ENCODE measurements at regions not wholly inside any gene's neighbourhood (a gene's known extent, or its start where the extent isn't known, plus 50 kb on each side); places are given as distances from the start of the nearest gene placed in this dataset.
A peak's percentile ranks its signal among the peaks of the same experiment; 100 is the strongest.

DNA sequence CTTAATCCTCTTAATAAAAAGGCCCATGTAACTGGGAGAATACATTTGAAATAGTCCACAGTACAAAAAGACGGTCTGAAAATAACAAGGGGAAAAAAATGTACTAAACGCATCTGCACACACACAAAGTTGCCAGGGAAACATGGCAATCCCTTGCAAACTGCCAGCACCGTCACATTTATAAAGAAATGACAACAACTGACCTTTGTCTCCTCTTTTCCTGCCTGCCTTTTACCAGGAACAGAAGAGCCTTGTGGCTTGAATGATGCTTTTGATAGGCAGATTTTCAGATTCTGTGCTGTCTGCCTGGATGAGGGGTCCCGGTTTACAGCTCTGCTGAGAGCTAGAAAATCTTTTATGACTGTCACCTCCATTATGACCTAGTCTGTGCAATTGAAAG is 308.6 kb upstream of the ZFP64 start:
- Histone ChIP-seq H3K36me3 (ENCODE audit: control insufficient read depth in 2 of 2, insufficient read depth in 2 of 2, low read length in 2 of 2) (no peaks in the 10 kb centered on the region), H3K4me3 (ENCODE audit: low read length in 2 of 2) (no peak overlapping the region), H3K4me1 (ENCODE audit: control insufficient read depth, insufficient read depth, low read length) (no peaks in the 10 kb centered on the region), H3K9me3 (ENCODE audit: control insufficient read depth in 2 of 2, low read length in 2 of 2) (no peaks in the 10 kb centered on the region), H3K9ac (ENCODE audit: low read length in 2 of 2) (no peak overlapping the region), H3K27me3 (ENCODE audit: control insufficient read depth in 1 of 2, insufficient read depth in 2 of 2, low read length in 2 of 2) (no peaks in the 10 kb centered on the region), H3K27ac (ENCODE audit: low read length) (no peak overlapping the region)

DNA sequence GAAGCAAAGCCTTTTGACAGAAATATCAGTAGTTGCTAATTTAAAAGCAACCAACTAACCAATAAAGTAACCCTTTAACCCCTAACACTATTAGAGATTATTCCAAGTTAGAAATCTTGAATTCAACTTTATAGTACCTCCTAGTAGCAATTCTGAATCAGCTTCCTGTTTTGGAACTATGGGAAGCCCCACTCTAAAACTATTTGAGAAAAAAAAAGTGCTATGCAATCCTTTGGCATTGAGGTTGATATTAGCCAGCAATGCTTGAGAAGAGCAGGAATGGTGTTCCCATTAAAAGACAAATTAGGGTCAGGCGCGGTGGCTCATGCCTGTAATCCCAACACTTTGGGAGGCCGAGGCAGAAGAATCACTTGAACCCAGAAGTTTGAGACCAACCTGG is 306.2 kb upstream of the ZFP64 start:
- no peak overlapping the region for H3K27ac ChIP-seq (ENCODE audit: low read length)
- no peak overlapping the region for H3K4me3 ChIP-seq (ENCODE audit: low read length in 2 of 2)
- no peaks in the 10 kb centered on the region for H3K4me1 ChIP-seq (ENCODE audit: control insufficient read depth, insufficient read depth, low read length)
- H3K9ac ChIP-seq (ENCODE audit: low read length in 2 of 2), result no peak overlapping the region
- no peaks in the 10 kb centered on the region for H3K9me3 ChIP-seq (ENCODE audit: control insufficient read depth in 2 of 2, low read length in 2 of 2)
- no peaks in the 10 kb centered on the region for H3K27me3 ChIP-seq (ENCODE audit: control insufficient read depth in 1 of 2, insufficient read depth in 2 of 2, low read length in 2 of 2)
- no peaks in the 10 kb centered on the region for H3K36me3 ChIP-seq (ENCODE audit: control insufficient read depth in 2 of 2, insufficient read depth in 2 of 2, low read length in 2 of 2)

DNA sequence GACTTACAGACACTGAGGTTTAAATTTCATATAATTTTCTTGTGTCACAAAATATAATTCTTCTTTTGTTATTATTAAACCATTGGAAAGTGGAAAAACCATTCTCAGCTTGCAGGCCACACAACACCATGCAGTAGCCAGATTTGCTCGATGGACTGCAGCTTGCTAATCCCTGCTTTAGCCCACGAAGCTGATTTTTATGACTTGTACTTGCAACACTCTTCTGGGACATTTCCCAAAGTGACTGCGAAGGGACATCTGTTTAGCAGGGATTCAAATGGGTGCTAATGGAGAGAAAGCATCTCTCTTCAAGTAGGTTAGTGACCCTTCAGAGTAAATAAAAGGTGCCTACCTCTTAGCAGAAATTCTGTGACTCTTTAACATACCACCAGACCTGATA is 304.6 kb upstream of the ZFP64 start:
- no peak overlapping the region for H3K27ac ChIP-seq (ENCODE audit: low read length)
- no peaks in the 10 kb centered on the region for H3K9me3 ChIP-seq (ENCODE audit: control insufficient read depth in 2 of 2, low read length in 2 of 2)
- H3K9ac ChIP-seq (ENCODE audit: low read length in 2 of 2), result no peak overlapping the region
- no peaks in the 10 kb centered on the region for H3K27me3 ChIP-seq (ENCODE audit: control insufficient read depth in 1 of 2, insufficient read depth in 2 of 2, low read length in 2 of 2)
- no peak overlapping the region for H3K4me3 ChIP-seq (ENCODE audit: low read length in 2 of 2)
- no peaks in the 10 kb centered on the region for H3K4me1 ChIP-seq (ENCODE audit: control insufficient read depth, insufficient read depth, low read length)
- no peaks in the 10 kb centered on the region for H3K36me3 ChIP-seq (ENCODE audit: control insufficient read depth in 2 of 2, insufficient read depth in 2 of 2, low read length in 2 of 2)

DNA sequence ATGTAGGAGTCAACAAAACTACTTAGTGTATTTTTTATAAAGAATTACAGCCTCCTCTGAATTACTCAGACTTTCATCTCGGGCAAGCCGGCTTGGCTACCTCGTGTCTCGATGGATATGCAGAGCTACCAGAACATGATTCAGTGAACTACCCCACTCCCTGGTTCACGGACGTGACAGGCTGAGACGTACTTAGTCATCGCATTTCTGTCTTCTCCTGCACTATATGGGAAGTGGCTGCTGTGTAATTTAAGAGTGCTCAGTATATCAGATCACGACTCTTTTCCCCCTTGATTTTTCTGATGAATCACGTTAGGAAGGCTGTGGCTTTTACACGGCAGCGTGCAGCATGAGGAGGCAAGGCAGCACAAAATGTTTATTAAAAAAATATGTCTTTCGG is 302.7 kb upstream of the ZFP64 start:
- Histone ChIP-seq H3K36me3 (ENCODE audit: control insufficient read depth in 2 of 2, insufficient read depth in 2 of 2, low read length in 2 of 2) (no peaks in the 10 kb centered on the region), H3K27me3 (ENCODE audit: control insufficient read depth in 1 of 2, insufficient read depth in 2 of 2, low read length in 2 of 2) (no peaks in the 10 kb centered on the region), H3K4me1 (ENCODE audit: control insufficient read depth, insufficient read depth, low read length) (no peaks in the 10 kb centered on the region), H3K4me3 (ENCODE audit: low read length in 2 of 2) (no peak overlapping the region), H3K9ac (ENCODE audit: low read length in 2 of 2) (no peak overlapping the region), H3K9me3 (ENCODE audit: control insufficient read depth in 2 of 2, low read length in 2 of 2) (no peaks in the 10 kb centered on the region), H3K27ac (ENCODE audit: low read length) (no peak overlapping the region)

DNA sequence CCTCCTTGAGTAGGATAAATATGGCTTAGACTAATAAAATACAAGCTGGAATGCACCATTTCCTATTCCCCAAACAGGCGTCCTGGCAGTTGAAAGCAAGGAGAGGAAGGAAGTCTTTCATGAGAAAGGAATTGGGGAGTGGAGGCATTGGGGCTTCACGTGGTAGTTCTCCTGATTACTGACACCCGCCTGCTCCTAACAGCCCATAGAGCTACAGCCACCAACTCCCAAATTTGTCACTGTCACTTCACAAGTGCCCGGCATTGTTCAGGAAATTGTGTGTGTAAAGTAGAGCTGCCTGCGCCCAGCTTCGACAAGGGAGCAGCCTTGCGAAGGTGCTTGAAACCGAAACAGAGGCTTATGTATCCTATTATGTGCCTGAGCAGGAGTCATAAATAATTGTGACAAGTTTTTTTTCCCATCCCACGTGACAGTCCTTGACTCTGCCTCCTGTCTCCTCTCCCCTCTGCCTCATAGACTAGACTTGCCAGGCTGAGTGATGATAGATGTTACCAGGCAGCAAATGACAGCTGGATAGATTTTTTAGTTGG is 301.7 kb upstream of the ZFP64 start:
- H3K27ac ChIP-seq (ENCODE audit: low read length), result no peak overlapping the region
- H3K4me3 ChIP-seq (ENCODE audit: low read length in 2 of 2), result peak overlapping the region in 1 of 2 donors; percentile 34

DNA sequence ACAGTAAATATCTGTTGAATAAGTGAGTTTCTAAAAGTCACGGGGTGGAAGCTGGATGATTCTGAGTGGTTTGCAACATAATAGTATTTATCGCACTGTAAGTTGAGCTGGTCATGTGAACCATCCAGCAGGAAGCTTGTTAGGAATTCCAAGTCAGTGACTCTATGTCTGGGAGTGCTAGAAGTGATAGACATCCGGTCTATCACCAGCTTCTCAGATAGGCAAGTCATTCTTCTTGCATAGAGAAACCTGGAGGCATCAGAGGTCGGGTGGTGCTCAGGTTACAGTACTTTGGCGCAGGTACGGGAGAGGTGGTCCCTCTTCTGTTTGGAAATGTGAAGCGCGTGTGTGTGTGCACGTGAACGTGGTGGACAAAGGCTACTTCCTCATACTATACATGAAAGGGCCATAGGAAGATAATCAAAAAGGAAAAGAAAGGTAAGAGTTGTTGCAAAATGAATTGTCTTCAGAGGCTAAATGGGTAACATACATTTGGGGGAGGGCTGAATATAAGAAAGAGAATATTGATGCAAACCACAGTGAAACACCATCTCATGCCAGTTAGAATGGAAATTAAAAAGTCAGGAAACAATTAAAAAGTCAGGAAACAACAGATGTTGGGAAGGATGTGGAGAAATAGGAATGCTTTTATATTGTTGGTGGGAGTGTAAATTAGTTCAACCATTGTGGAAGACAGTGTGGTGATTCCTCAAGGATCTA is 299.3 kb upstream of the ZFP64 start:
- H3K27me3 ChIP-seq (ENCODE audit: control insufficient read depth in 1 of 2, insufficient read depth in 2 of 2, low read length in 2 of 2), result no peaks in the 10 kb centered on the region
- no peaks in the 10 kb centered on the region for H3K4me1 ChIP-seq (ENCODE audit: control insufficient read depth, insufficient read depth, low read length)
- no peak overlapping the region for H3K9ac ChIP-seq (ENCODE audit: low read length in 2 of 2)
- no peaks in the 10 kb centered on the region for H3K9me3 ChIP-seq (ENCODE audit: control insufficient read depth in 2 of 2, low read length in 2 of 2)
- H3K4me3 ChIP-seq (ENCODE audit: low read length in 2 of 2), result no peak overlapping the region
- H3K27ac ChIP-seq (ENCODE audit: low read length), result no peak overlapping the region
- H3K36me3 ChIP-seq (ENCODE audit: control insufficient read depth in 2 of 2, insufficient read depth in 2 of 2, low read length in 2 of 2), result no peaks in the 10 kb centered on the region

More for the DNA sequence above, 301.7 kb upstream of the ZFP64 start:
- Histone ChIP-seq H3K4me1 (ENCODE audit: control insufficient read depth, insufficient read depth, low read length) (no peaks in the 10 kb centered on the region), H3K9ac (ENCODE audit: low read length in 2 of 2) (no peak overlapping the region), H3K36me3 (ENCODE audit: control insufficient read depth in 2 of 2, insufficient read depth in 2 of 2, low read length in 2 of 2) (no peaks in the 10 kb centered on the region), H3K27me3 (ENCODE audit: control insufficient read depth in 1 of 2, insufficient read depth in 2 of 2, low read length in 2 of 2) (no peaks in the 10 kb centered on the region), H3K9me3 (ENCODE audit: control insufficient read depth in 2 of 2, low read length in 2 of 2) (no peaks in the 10 kb centered on the region)

DNA sequence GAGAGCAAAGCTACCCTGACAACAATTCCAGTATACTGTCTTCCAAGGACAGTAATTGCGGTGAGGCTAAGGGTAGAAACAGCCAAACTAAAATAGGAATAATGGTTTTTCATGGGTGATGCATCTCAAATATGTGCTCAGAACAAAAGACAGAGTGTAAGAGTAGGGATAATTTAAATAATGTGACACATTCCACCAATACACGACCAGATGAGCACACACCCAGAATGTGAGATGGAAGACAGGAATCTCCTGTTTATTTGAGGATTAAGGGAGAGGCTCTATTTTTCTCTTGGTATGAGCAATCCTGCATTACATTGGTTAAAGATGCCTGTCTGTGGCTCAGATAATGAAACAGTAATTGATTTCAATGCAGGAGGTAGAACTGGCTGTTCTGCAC is 292.9 kb upstream of the ZFP64 start:
- Histone ChIP-seq H3K27me3 (ENCODE audit: control insufficient read depth in 1 of 2, insufficient read depth in 2 of 2, low read length in 2 of 2) (no peaks in the 10 kb centered on the region), H3K27ac (ENCODE audit: low read length) (no peak overlapping the region), H3K9ac (ENCODE audit: low read length in 2 of 2) (no peak overlapping the region), H3K4me3 (ENCODE audit: low read length in 2 of 2) (no peak overlapping the region), H3K4me1 (ENCODE audit: control insufficient read depth, insufficient read depth, low read length) (no peaks in the 10 kb centered on the region), H3K9me3 (ENCODE audit: control insufficient read depth in 2 of 2, low read length in 2 of 2) (no peaks in the 10 kb centered on the region), H3K36me3 (ENCODE audit: control insufficient read depth in 2 of 2, insufficient read depth in 2 of 2, low read length in 2 of 2) (no peaks in the 10 kb centered on the region)

DNA sequence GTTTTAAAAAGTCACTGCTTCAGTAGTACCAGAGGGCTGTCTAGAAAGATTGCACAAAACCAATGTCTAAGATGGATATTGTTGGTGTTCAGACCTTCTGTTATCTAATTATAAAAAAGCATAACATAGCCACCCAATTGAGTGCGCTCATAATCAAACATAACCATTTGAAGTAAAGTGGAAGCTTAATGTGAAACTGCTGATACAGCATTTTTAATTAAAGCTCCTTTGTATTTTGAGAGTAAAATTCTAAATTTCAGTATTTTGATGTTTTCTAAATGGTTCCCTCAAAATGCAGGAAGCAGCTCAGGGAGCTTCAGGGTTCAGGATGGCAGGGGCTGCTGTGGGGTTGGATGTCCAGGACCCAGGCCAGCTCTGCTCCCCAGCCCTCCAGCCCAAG is 291.8 kb upstream of the ZFP64 start:
- Histone ChIP-seq H3K27ac (ENCODE audit: low read length) (no peak overlapping the region), H3K4me1 (ENCODE audit: control insufficient read depth, insufficient read depth, low read length) (no peaks in the 10 kb centered on the region), H3K36me3 (ENCODE audit: control insufficient read depth in 2 of 2, insufficient read depth in 2 of 2, low read length in 2 of 2) (no peaks in the 10 kb centered on the region), H3K27me3 (ENCODE audit: control insufficient read depth in 1 of 2, insufficient read depth in 2 of 2, low read length in 2 of 2) (no peaks in the 10 kb centered on the region), H3K9ac (ENCODE audit: low read length in 2 of 2) (no peak overlapping the region), H3K9me3 (ENCODE audit: control insufficient read depth in 2 of 2, low read length in 2 of 2) (no peaks in the 10 kb centered on the region), H3K4me3 (ENCODE audit: low read length in 2 of 2) (no peak overlapping the region)

DNA sequence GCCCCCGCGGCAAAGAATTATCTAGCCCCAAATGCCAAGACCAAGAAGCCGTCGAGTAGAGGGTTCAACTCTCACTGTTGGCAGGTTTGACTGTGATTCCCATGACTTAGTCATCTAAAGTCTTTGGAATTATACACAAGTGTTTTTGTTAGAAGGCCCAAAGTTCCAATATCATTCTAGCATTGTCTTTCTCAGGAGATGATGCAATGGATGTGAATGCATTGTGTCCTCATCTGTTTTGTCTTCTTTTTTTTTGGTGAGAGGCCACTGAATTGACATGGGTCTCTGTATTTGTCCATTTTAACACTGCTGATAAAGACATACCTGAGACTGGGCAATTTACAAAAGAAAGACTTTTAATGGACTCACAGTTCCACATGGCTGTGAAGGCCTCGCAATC is 290.5 kb upstream of the ZFP64 start:
- H3K9ac ChIP-seq (ENCODE audit: low read length in 2 of 2), result no peak overlapping the region
- H3K4me1 ChIP-seq (ENCODE audit: control insufficient read depth, insufficient read depth, low read length), result no peaks in the 10 kb centered on the region
- no peak overlapping the region for H3K27ac ChIP-seq (ENCODE audit: low read length)
- no peaks in the 10 kb centered on the region for H3K27me3 ChIP-seq (ENCODE audit: control insufficient read depth in 1 of 2, insufficient read depth in 2 of 2, low read length in 2 of 2)
- no peak overlapping the region for H3K4me3 ChIP-seq (ENCODE audit: low read length in 2 of 2)
- no peaks in the 10 kb centered on the region for H3K9me3 ChIP-seq (ENCODE audit: control insufficient read depth in 2 of 2, low read length in 2 of 2)
- no peaks in the 10 kb centered on the region for H3K36me3 ChIP-seq (ENCODE audit: control insufficient read depth in 2 of 2, insufficient read depth in 2 of 2, low read length in 2 of 2)

DNA sequence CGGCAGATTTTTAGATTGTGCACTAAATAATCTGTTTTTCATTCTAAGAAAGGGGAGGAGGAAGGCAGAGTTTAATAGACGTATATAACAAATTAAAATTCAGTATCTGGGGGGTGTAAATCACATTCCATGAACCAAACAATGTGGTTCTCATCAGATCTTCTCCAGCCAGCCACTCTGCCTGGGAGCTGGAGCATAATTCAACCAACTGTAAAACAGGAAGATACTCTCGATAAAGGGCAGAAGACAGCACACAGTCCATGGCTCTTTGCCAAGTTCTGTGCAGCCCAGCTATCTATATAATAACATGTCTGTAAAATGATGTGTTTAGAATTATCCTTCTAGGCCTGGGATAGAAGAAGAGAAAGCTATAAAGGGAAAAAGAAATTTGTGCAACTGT is 289.9 kb upstream of the ZFP64 start:
- Histone ChIP-seq H3K27me3 (ENCODE audit: control insufficient read depth in 1 of 2, insufficient read depth in 2 of 2, low read length in 2 of 2) (no peaks in the 10 kb centered on the region), H3K9ac (ENCODE audit: low read length in 2 of 2) (no peak overlapping the region), H3K4me3 (ENCODE audit: low read length in 2 of 2) (no peak overlapping the region), H3K9me3 (ENCODE audit: control insufficient read depth in 2 of 2, low read length in 2 of 2) (no peaks in the 10 kb centered on the region), H3K4me1 (ENCODE audit: control insufficient read depth, insufficient read depth, low read length) (no peaks in the 10 kb centered on the region), H3K36me3 (ENCODE audit: control insufficient read depth in 2 of 2, insufficient read depth in 2 of 2, low read length in 2 of 2) (no peaks in the 10 kb centered on the region), H3K27ac (ENCODE audit: low read length) (no peak overlapping the region)

DNA sequence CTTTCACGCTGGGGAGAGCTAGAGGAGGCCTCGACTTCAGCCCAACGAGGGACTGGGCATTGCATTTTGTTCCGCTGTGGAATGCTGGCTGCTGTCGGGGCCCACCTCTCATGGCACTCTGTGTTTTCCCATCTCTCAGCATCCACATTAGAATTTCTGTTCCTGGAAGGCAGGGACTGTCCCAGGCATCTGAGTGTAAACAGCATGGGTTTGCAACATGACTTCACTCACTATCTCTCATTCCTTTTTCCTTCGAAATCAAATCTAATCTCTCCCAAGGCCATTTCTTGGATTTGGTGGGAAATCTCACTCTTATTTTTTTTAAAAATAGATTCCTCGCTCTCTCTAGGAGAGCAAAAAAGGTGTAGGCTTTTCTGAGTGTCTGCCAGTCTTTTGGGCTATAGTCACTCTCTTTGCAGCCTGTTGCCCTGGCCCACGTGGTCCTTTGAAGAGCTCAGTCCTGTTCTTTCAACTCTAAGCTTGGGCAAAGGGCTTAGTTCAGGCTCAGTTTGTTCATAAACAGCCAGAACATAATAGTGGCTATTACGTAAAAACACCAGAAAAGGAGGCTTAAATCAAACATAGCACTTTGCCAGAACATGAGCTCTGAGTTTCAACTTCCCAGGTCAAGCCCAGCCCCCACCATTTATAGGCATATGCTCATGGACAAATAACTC is 284.6 kb upstream of the ZFP64 start:
- H3K9me3 ChIP-seq (ENCODE audit: control insufficient read depth in 2 of 2, low read length in 2 of 2), result no peaks in the 10 kb centered on the region
- H3K36me3 ChIP-seq (ENCODE audit: control insufficient read depth in 2 of 2, insufficient read depth in 2 of 2, low read length in 2 of 2), result no peaks in the 10 kb centered on the region
- no peak overlapping the region for H3K4me3 ChIP-seq (ENCODE audit: low read length in 2 of 2)
- no peak overlapping the region for H3K9ac ChIP-seq (ENCODE audit: low read length in 2 of 2)
- H3K27me3 ChIP-seq (ENCODE audit: control insufficient read depth in 1 of 2, insufficient read depth in 2 of 2, low read length in 2 of 2), result no peaks in the 10 kb centered on the region
- H3K27ac ChIP-seq (ENCODE audit: low read length), result no peak overlapping the region
- no peaks in the 10 kb centered on the region for H3K4me1 ChIP-seq (ENCODE audit: control insufficient read depth, insufficient read depth, low read length)

Data from stomach smooth muscle (tissue), 2 donors.